NCI-H82 treated with DMSO at 0.1 percent for 48 hours (cell line): ENCODE measurements at regions not wholly inside any gene's neighbourhood (a gene's known extent, or its start where the extent isn't known, plus 50 kb on each side); places are given as distances from the start of the nearest gene placed in this dataset.
"Not testable (repeated sequence)": the region's sequence is repeated elsewhere in the genome, so short reads cannot be mapped to it uniquely, and the experiment has no call there.

Experiments used
- DNase-seq: peaks from one replicate; lab custom pipeline; 2025; ENCODE audit not compliant: unreplicated experiment; lab: John Stamatoyannopoulos, UW

DNA sequence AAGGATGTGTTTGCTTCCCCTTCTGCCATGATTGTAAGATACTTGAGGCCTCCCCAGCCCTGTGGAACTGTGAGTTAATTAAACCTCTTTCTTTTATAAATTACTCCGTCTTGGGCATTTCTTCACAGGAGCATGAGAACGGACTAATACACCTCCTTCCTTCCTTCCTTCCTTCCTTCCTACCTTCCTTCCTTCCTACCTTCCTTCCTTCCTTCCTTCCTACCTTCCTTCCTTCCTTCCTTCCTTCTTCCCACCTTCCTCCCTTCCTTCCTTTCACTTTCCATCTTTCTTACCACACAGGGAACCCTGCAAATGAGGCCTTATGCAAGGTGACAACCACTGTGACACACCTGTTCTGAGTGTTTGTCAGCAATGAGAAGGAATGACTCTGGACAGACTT, 141.3 kb upstream of the EXOC2 start:
- DNase-seq: no peak

GRCh38 chr6:832804-833203, 139.9 kb upstream of the EXOC2 start:
- not testable (repeated sequence) for DNase-seq

GRCh38 chr6:830667-831327, 137.9 kb upstream of the EXOC2 start:
- peak; percentile 78 for DNase-seq

- DNase-seq: no peak
Measured at GRCh38 chr6:829656-830055, 136.7 kb upstream of the EXOC2 start.

GRCh38 chr6:827431-827830, 134.5 kb upstream of the EXOC2 start:
- no peak for DNase-seq

DNA sequence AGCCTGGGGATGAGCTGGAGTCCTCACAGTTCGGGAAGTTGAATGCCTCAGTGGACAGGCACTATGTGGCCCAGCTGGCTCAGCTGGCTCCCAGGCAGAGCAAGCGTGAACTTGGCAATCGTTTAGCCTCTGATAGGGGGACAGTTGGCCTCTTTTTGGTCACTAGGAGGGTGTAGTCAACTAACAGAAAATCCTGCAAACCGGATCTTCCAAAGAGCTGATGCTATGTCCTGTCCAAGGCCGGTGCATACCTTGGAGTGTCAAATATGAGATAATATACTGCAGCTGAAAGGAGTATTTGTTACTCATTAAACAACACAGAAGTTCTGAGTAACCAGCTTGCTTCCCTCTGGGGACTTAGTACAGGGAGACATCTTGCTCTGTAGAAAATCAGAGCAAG, 126.2 kb upstream of the EXOC2 start:
- no peak for DNase-seq

- no peak for DNase-seq
Measured at GRCh38 chr6:818196-818595, 125.3 kb upstream of the EXOC2 start.

DNA sequence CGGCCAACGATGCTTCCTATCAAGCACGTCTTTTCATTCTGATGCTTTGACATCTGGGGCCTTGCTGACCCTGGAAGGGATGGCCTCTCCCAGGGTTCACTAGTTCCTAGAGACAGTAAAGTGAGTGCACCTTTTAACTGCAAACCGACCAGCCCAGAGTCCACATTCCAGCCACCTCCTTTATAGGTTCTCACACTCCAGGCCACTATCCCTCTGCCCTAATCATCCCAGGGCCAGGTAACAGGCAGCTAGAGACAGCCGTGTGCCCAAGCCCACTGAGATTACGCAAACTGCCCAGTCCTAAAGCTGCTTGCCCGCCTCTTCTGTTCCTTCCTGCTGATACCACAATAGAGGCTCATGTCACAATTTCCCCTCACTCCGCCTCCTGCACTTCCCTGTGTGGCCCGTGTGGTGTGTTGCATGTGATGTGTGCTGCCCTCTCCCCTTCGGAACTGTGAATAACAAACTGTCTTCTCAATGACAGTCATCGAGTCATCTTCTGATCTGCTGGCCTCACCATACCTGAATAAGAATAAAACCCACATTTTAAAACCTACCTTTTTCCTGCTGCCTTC, 123.7 kb upstream of the EXOC2 start:
- no peak for DNase-seq

- no peak for DNase-seq
Measured at GRCh38 chr6:815348-815738, 122.4 kb upstream of the EXOC2 start.

DNA sequence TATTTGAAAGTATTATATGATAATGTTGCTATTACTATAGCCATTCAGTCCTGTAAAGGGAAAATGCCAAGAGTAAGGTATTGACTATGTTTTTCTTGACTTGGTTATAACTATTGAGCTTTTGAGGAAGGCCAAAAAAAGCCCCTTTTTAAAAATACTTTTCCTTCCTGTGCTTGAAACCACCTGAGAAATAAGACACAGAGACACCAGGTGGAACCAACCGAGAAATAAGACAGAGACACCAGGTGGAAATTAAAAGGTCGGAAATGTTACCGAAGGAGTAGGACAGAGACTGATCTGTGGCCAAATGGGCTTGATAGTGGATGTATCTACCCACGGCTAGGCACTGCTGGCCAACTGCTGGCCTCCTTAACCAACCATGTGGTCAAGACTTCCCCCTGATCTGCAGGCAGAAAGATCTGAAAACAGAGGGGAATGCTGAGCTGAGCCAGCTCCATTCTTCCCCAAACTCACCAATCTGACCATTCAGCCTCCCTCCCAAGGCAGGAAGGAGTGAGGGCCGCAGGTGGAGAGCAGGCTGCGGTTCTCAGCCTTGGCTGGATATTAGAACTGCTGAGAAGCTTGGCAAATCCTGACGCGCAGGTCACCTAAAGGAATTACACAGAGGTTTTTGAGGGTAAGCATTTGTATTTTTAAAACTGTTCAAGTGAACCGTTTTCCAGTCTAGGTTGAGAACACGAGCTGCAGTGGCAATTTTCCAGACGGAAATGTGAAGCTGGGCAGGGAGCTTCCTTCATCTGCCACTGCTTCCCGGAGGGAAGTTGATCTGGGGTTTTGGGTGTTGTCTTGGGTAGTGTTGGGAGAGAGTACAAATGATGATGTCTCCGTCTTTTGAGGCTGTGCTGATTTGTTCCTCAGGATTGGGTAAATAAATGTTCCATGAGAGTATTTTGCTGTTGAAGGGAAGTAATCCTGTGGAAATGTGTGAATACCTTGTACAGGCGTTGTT, 121.7 kb upstream of the EXOC2 start:
- DNase-seq: no peak

DNA sequence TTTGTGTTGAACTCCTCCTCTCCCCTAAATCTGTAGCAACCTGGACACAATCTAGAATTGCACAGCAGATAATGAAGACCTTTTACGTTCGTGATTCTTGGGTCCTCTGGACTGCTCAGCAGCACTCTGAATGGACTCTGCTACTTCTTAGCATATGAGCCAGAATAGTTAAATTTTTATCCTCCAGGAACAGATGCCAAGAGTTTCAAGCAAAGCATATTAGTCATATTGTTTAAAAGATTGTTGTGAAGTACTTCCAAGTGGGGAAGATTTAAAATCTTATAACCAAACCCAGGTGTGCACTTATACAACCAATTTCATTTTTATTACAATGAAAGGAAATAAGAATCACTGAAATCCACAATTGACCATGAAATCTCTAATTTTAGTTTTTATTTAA, 118.9 kb upstream of the EXOC2 start:
- no peak for DNase-seq

DNA sequence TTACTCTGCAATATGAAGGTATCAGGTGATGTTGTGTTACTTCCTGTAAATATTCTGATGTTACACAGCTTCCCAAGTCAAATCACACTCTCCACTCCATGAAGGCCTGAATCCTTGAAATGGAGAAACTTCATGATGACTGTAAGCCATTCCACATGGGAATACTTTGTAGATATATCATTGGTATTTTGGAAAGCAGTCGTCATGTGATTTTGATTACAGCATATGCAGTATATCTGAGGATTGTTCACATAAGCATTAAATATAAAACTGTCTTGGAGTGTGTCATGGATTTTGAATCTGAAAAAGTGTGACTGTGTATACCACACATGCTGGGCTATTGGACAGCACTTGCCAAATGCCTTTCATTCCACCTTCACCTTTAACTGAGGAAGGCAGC, 118.3 kb upstream of the EXOC2 start:
- no peak for DNase-seq

- no peak for DNase-seq
Measured at GRCh38 chr6:804771-805170, 111.8 kb upstream of the EXOC2 start.

- DNase-seq: no peak
Measured at GRCh38 chr6:804317-804716, 111.4 kb upstream of the EXOC2 start.

- no peak for DNase-seq
Measured at GRCh38 chr6:803191-803977, 110.4 kb upstream of the EXOC2 start.

DNA sequence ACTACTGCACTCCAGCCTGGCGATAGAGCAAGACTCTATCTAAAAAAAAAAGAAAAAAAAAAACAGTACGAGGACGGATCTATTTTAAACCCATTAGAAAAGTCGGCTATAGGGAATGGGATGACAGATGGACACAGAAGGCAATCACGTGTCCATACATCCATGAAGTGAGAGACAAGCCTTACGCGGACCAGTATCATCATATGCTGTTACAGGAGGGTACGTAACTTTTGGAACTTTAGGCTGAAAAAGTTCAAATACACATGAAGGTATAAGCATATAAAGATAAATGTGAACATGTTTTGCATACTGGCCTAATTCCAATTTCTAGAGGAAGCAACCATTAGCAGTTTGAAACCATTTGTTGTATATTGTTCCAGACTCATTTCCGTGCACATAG, 109.8 kb upstream of the EXOC2 start:
- no peak for DNase-seq

DNA sequence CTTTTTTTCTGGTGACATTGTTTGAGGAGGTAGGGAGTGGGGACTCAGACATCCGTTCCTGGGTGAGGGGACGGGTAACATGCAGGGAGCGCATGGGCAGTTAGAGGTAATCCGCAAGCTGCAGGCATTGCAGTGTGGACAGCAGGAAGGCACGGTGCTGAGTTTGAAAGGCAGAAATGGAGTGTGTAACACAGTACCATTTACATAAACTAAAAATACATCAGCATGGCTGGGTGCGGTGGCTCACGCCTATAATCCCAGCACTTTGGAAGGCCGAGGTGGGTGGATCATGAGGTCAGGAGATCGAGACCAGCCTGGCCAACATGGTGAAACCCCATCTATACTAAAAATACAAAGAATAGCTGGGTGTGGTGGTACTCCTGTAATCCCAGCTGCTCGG, 109.3 kb upstream of the EXOC2 start:
- not testable (repeated sequence) for DNase-seq

DNA sequence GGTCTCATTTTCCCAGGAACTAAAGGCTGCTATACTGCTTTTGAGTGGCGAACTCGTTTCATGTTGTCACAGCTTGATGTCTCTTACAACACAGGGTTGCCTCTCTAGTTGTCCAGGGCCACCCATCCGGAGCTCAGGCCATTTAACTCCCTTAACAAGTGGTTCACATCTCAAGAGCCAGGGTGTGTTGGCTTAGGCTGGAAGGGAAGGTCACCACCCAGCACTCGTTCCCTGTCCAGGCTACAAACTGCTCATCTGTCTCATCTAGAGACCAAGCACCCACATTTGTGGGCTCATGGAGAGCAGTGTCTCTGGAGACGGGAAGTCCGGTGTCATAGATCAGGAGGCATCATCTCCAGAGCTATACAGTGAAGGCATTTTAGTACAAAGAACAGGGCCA, 106.8 kb upstream of the EXOC2 start:
- no peak for DNase-seq

- DNase-seq: peak; percentile 37
Measured at GRCh38 chr6:797479-798077, 104.6 kb upstream of the EXOC2 start.

DNA sequence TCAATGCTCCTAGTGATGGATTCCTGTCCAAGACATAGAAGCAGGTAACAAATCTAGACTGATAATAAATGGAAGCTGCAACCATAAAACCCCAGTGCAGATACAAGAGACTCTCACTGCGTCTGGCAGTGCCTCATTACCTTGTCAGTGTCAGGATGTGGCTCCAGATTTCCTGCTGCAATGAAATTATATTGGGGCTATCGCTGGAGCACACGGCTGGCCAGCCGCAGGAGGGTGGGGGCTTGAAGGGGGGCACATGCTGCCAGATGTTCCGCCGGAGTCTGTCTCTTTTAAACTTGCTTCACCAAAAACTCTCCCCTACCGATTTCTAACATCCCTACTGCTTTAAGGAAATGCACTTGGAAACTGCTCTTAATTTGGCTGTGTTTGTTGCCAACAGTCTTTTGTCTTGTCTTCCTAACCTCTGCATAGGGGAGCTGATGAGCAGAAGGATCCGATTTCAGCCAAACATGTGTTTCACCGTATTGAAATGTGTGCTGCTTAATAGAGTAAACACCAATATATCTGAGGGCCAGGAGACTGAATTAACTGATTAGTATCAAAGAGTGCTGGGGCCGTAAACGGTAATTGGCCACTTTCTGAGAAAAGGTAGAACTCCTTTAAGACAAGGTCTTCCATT, 102.2 kb upstream of the EXOC2 start:
- no peak for DNase-seq
